ENCODE measurements at regions not wholly inside any gene's neighbourhood (a gene's known extent, or its start where the extent isn't known, plus 50 kb on each side); places are given as distances from the start of the nearest gene placed in this dataset.

DNA sequence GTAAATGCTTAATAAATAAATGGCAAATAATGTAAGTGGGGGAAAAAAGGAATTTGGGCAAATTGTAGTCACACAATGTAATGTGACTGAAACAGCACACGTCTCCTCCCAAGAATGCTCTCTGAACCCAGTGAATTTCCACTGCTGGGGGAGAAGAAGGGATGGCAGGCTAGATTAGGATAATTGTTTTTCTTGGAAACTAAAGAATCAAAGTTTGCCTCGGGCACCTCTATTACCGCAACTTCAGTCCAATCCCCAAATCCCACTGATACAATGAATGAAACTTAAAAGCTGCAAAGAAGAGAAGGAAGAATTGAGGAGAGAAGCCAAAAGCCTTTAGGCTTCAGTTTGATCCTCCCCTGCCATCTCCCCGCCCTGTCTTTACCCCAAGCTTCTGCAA lies 423.2 kb upstream of the PAPPA start:
- Histone ChIP-seq H3K4me2 (ENCODE audit: insufficient read depth, low read length) (no peak overlapping the region), H4K20me1 (ENCODE audit: insufficient read depth, low read length) (no peaks in the 10 kb centered on the region), H3K27ac (ENCODE audit: low read length) (no peak overlapping the region), H3K27me3 (ENCODE audit: insufficient read depth, low read length, poor library complexity) (no peaks in the 10 kb centered on the region), H2AFZ (ENCODE audit: low read depth, low read length) (no peak overlapping the region), H3K79me2 (ENCODE audit: insufficient read depth, low read length) (no peaks in the 10 kb centered on the region), H3K4me1 (ENCODE audit: insufficient read depth, low read length) (no peaks in the 10 kb centered on the region), H3K9ac (ENCODE audit: low read depth, low read length) (no peak overlapping the region), H3K4me3 (ENCODE audit: low read depth in 1 of 2, low read length in 2 of 2) (no peak overlapping the region), H3K9me3 (ENCODE audit: insufficient read depth, low read length, severe bottlenecking) (no peaks in the 10 kb centered on the region), H3K36me3 (ENCODE audit: insufficient read depth, low read length) (no peaks in the 10 kb centered on the region)
- no peak for DNase-seq
- TF ChIP-seq, protein P1, sequence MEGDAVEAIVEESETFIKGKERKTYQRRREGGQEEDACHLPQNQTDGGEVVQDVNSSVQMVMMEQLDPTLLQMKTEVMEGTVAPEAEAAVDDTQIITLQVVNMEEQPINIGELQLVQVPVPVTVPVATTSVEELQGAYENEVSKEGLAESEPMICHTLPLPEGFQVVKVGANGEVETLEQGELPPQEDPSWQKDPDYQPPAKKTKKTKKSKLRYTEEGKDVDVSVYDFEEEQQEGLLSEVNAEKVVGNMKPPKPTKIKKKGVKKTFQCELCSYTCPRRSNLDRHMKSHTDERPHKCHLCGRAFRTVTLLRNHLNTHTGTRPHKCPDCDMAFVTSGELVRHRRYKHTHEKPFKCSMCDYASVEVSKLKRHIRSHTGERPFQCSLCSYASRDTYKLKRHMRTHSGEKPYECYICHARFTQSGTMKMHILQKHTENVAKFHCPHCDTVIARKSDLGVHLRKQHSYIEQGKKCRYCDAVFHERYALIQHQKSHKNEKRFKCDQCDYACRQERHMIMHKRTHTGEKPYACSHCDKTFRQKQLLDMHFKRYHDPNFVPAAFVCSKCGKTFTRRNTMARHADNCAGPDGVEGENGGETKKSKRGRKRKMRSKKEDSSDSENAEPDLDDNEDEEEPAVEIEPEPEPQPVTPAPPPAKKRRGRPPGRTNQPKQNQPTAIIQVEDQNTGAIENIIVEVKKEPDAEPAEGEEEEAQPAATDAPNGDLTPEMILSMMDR (IDR thresholded peaks at IDR 0.05; ENCODE audit: borderline replicate concordance, extremely low read depth, low read length, poor library complexity, severe bottlenecking) = no peak
- no peak for TF ChIP-seq EZH2 (IDR thresholded peaks at IDR 0.05; ENCODE audit: borderline replicate concordance, low read depth, low read length, severe bottlenecking)
- ATAC-seq (ENCODE audit: insufficient read depth, low read depth) = no peak

DNA sequence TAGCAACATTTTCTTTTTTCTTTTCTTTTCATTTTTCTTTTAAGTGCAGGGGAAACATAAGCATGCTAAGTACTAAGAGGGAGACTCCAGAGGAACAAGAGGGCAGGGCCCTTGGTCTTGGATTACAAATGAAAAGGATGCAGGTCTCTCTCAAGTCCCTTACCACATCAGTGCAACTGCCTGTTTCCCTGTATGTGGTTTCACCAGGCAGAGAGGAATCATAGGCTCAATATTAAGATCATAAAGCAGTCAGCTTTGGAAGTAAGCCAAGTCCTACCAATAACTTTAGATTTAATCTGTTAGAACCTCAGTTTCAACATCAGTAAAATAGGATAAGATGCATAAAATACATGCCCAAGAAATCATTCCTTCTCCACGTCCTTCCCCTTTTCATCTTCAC lies 422.7 kb upstream of the PAPPA start:
- Histone ChIP-seq H3K79me2 (ENCODE audit: insufficient read depth, low read length) (no peaks in the 10 kb centered on the region), H3K27ac (ENCODE audit: low read length) (no peak overlapping the region), H3K4me1 (ENCODE audit: insufficient read depth, low read length) (no peaks in the 10 kb centered on the region), H3K9me3 (ENCODE audit: insufficient read depth, low read length, severe bottlenecking) (no peaks in the 10 kb centered on the region), H3K36me3 (ENCODE audit: insufficient read depth, low read length) (no peaks in the 10 kb centered on the region), H3K9ac (ENCODE audit: low read depth, low read length) (no peak overlapping the region), H3K4me2 (ENCODE audit: insufficient read depth, low read length) (no peak overlapping the region), H3K27me3 (ENCODE audit: insufficient read depth, low read length, poor library complexity) (no peaks in the 10 kb centered on the region), H3K4me3 (ENCODE audit: low read depth in 1 of 2, low read length in 2 of 2) (no peak overlapping the region), H4K20me1 (ENCODE audit: insufficient read depth, low read length) (no peaks in the 10 kb centered on the region), H2AFZ (ENCODE audit: low read depth, low read length) (no peak overlapping the region)
- DNase-seq (peak; percentile 5), ATAC-seq (ENCODE audit: insufficient read depth, low read depth) (peak; percentile 58; the same call in 2 of the 3 replicates)
- TF ChIP-seq, protein P1 (IDR thresholded peaks at IDR 0.05; ENCODE audit: borderline replicate concordance, extremely low read depth, low read length, poor library complexity, severe bottlenecking) = no peak

GRCh38 chr9:115733318-115734110 lies 420.1 kb upstream of the PAPPA start:
- Histone ChIP-seq H3K4me1 (ENCODE audit: insufficient read depth, low read length) (no peaks in the 10 kb centered on the region), H3K4me2 (ENCODE audit: insufficient read depth, low read length) (no peak overlapping the region), H3K36me3 (ENCODE audit: insufficient read depth, low read length) (no peaks in the 10 kb centered on the region), H4K20me1 (ENCODE audit: insufficient read depth, low read length) (no peaks in the 10 kb centered on the region), H3K9ac (ENCODE audit: low read depth, low read length) (no peak overlapping the region), H3K27ac (ENCODE audit: low read length) (no peak overlapping the region), H3K79me2 (ENCODE audit: insufficient read depth, low read length) (no peaks in the 10 kb centered on the region), H3K4me3 (ENCODE audit: low read depth in 1 of 2, low read length in 2 of 2) (no peak overlapping the region), H3K9me3 (ENCODE audit: insufficient read depth, low read length, severe bottlenecking) (no peaks in the 10 kb centered on the region), H3K27me3 (ENCODE audit: insufficient read depth, low read length, poor library complexity) (no peaks in the 10 kb centered on the region), H2AFZ (ENCODE audit: low read depth, low read length) (no peak overlapping the region)
- DNase-seq (no peak), ATAC-seq (ENCODE audit: insufficient read depth, low read depth) (no peak)
- TF ChIP-seq, protein P1 (IDR thresholded peaks at IDR 0.05; ENCODE audit: borderline replicate concordance, extremely low read depth, low read length, poor library complexity, severe bottlenecking) = no peak

All from DND-41 (cell line).